Lung (tissue), 11 donors: ENCODE measurements at regions not wholly inside any gene's neighbourhood (a gene's known extent, or its start where the extent isn't known, plus 50 kb on each side); places are given as distances from the start of the nearest gene placed in this dataset.
"Not testable (repeated sequence)": the region's sequence is repeated elsewhere in the genome, so short reads cannot be mapped to it uniquely, and the experiment has no call there.

Experiments
- ATAC-seq: fragments of 200-7000 bp; cut with Tn5 transposase; one replicate; pipeline ENCODE4 v1.9.1; 2020; ENCODE audit warnings: moderate number of reproducible peaks; ENCODE audit not compliant: insufficient read depth, low FRiP score
- DNase-seq, 3 donors: peaks; one replicate each; pipeline ENCODE4 v3.0.0-alpha.2; 2013 to 2017
- H3K27ac ChIP-seq, 2 donors: one replicate each; pipeline ENCODE4 v1.5.1; 2013; ENCODE audit warnings: mild to moderate bottlenecking in 2 of 2, moderate library complexity in 2 of 2, control low read depth in 1 of 2, inconsistent platforms in 1 of 2, low read depth in 1 of 2, low read length in 1 of 2
- H3K27me3 ChIP-seq, 3 donors: one replicate each; pipeline ENCODE4 v1.5.1; 2013; ENCODE audit warnings: low read length in 2 of 3; ENCODE audit not compliant: control insufficient read depth in 3 of 3, insufficient read depth in 3 of 3
- H3K36me3 ChIP-seq, 4 donors: one replicate each; pipeline ENCODE4 v1.5.1; 2013; ENCODE audit warnings: low read length in 4 of 4, mild to moderate bottlenecking in 1 of 4, moderate library complexity in 1 of 4; ENCODE audit not compliant: control insufficient read depth in 4 of 4, insufficient read depth in 4 of 4
- H3K4me1 ChIP-seq, 5 donors: one replicate each; pipeline ENCODE4 v1.5.1; 2013; ENCODE audit warnings: low read length in 5 of 5, mild to moderate bottlenecking in 2 of 5, moderate library complexity in 1 of 5; ENCODE audit not compliant: control insufficient read depth in 5 of 5, insufficient read depth in 5 of 5
- H3K4me3 ChIP-seq: one replicate; pipeline ENCODE4 v1.5.1; 2013; ENCODE audit warnings: mild to moderate bottlenecking, control low read depth, moderate library complexity
- H3K9ac ChIP-seq, 2 donors: one replicate each; pipeline ENCODE4 v1.5.1; 2013; ENCODE audit warnings: low read length in 2 of 2, control low read depth in 1 of 2; ENCODE audit not compliant: insufficient read depth in 1 of 2
- H3K9me3 ChIP-seq, 4 donors: one replicate each; pipeline ENCODE4 v1.5.1; 2013; ENCODE audit warnings: low read length in 3 of 4, mild to moderate bottlenecking in 1 of 4, moderate library complexity in 1 of 4; ENCODE audit not compliant: control insufficient read depth in 4 of 4, insufficient read depth in 3 of 4
- CTCF ChIP-seq: IDR thresholded peaks from 2 replicates; pipeline ENCODE4 v1.5.1; 2012; ENCODE audit warnings: mild to moderate bottlenecking; ENCODE audit errors: control extremely low read depth, extremely low read depth
- WGBS, 2 donors: extraction: QIAGEN DNeasy Blood & Tissue Kit; methylation state at CpG; one replicate each; pipeline ENCODE4 v1.1.7; 2013; 5-methylcytosine and 5-hydroxymethylcytosine counted together
- donor health status: control.
- donor health status: control.
- donor health status: Bipolar disorder and iron deficiency.
- donor health status: healthy.
- donor health status: DM: yes; HTN: yes; CAD: no.

GRCh38 chrX:113473418-113473817 is 632.8 kb upstream of the AMOT start:
- no peak for TF ChIP-seq CTCF
- Histone ChIP-seq H3K4me1 (no peaks in the 10 kb centered on the region), H3K27ac (no peak overlapping the region), H3K9me3 (no peaks in the 10 kb centered on the region), H3K36me3 (no peaks in the 10 kb centered on the region), H3K9ac (no peak overlapping the region), H3K4me3 (no peak overlapping the region), H3K27me3 (peaks cover 0 to 8% (median 0%) of the 10 kb centered on the region in 3 donors)
- ATAC-seq, result no peak
- DNase-seq, result no peak
- 64 to 72% methylated on average over 3 of the region's 3 CpGs for WGBS, 2 donors

- H3K9ac ChIP-seq, H3K36me3 ChIP-seq, H3K9me3 ChIP-seq, H3K27me3 ChIP-seq, ATAC-seq, DNase-seq, H3K4me1 ChIP-seq, H3K4me3 ChIP-seq, H3K27ac ChIP-seq: not testable (repeated sequence)
- 61 to 77% methylated on average over 5 of the region's 5 CpGs for WGBS, 2 donors
Measured at GRCh38 chrX:113473015-113473414, 632.4 kb upstream of the AMOT start.

GRCh38 chrX:113470166-113470565 is 629.5 kb upstream of the AMOT start:
- H3K9me3 ChIP-seq, result peaks cover 0 to 2% (median 0%) of the 10 kb centered on the region in 4 donors
- H3K36me3 ChIP-seq, result no peaks in the 10 kb centered on the region
- ATAC-seq (no peak), DNase-seq (no peak)
- no peak for TF ChIP-seq CTCF
- H3K27me3 ChIP-seq, result peaks cover 0 to 13% (median 5%) of the 10 kb centered on the region in 3 donors
- H3K4me3 ChIP-seq, result no peak overlapping the region
- H3K4me1 ChIP-seq, result no peaks in the 10 kb centered on the region
- WGBS, 2 donors, result 46 to 61% methylated on average over 4 of the region's 4 CpGs
- no peak overlapping the region for H3K27ac ChIP-seq
- H3K9ac ChIP-seq, result no peak overlapping the region

GRCh38 chrX:113457719-113458118 is 617.1 kb upstream of the AMOT start:
- Histone ChIP-seq H3K36me3 (no peaks in the 10 kb centered on the region), H3K4me1 (no peaks in the 10 kb centered on the region), H3K9me3 (no peaks in the 10 kb centered on the region), H3K4me3 (no peak overlapping the region), H3K27me3 (peaks cover 0 to 22% (median 0%) of the 10 kb centered on the region in 3 donors), H3K9ac (no peak overlapping the region), H3K27ac (no peak overlapping the region)
- TF ChIP-seq CTCF, result no peak
- no peak for DNase-seq
- no peak for ATAC-seq
- whole genome bisulfite sequencing, 2 donors, result 67 to 85% methylated on average over 2 of the region's 2 CpGs
